ENCODE measurements at regions not wholly inside any gene's neighbourhood (a gene's known extent, or its start where the extent isn't known, plus 50 kb on each side); places are given as distances from the start of the nearest gene placed in this dataset.

DNA sequence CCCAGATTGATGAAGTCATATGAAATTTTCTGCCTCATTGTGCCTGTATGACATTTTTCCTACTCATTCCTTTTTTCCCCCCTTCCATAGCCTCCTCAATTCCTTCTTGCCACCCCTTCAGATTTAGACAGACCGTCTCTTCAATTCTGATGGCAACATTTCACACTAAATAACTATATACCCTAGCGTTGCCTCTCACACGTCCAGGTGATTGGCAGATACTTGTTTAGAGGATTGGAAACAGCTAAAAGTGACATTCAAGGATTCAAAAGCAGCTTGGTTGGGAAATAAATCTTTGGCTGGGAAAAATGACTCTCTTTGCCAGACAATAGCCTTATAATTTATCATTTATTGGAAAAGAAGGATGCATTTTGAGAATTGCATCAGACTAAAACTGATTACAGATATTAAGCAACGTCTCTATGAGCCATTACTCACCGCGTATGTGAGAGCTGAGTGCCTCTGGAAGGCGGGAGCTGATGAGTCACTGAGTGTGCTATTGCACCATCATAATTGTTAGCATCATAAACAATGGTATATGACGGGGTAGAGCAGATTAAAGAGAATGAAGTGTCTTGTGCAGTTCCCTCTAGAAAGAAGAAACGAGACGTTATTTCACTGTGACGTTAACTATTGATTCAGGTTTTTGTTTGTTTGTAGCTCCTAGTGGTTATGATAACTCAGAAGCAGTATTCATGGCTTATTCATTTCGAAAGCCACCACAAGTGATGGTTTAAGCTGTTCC, 61.1 kb upstream of the FAM216B start:
- Histone ChIP-seq H4K20me1 (ENCODE audit: insufficient read depth, low read length) (no peaks in the 10 kb centered on the region), H3K9ac (ENCODE audit: low read depth, low read length) (no peak overlapping the region), H3K79me2 (ENCODE audit: insufficient read depth, low read length) (no peaks in the 10 kb centered on the region), H3K4me3 (ENCODE audit: low read depth in 1 of 2, low read length in 2 of 2) (no peak overlapping the region), H3K27ac (ENCODE audit: low read length) (no peak overlapping the region), H3K27me3 (ENCODE audit: insufficient read depth, low read length, poor library complexity) (peaks cover 2% of the 10 kb centered on the region), H3K4me1 (ENCODE audit: insufficient read depth, low read length) (no peaks in the 10 kb centered on the region), H3K36me3 (ENCODE audit: insufficient read depth, low read length) (no peaks in the 10 kb centered on the region), H3K9me3 (ENCODE audit: insufficient read depth, low read length, severe bottlenecking) (no peaks in the 10 kb centered on the region), H2AFZ (ENCODE audit: low read depth, low read length) (no peak overlapping the region), H3K4me2 (ENCODE audit: insufficient read depth, low read length) (no peak overlapping the region)
- TF ChIP-seq, protein P1, sequence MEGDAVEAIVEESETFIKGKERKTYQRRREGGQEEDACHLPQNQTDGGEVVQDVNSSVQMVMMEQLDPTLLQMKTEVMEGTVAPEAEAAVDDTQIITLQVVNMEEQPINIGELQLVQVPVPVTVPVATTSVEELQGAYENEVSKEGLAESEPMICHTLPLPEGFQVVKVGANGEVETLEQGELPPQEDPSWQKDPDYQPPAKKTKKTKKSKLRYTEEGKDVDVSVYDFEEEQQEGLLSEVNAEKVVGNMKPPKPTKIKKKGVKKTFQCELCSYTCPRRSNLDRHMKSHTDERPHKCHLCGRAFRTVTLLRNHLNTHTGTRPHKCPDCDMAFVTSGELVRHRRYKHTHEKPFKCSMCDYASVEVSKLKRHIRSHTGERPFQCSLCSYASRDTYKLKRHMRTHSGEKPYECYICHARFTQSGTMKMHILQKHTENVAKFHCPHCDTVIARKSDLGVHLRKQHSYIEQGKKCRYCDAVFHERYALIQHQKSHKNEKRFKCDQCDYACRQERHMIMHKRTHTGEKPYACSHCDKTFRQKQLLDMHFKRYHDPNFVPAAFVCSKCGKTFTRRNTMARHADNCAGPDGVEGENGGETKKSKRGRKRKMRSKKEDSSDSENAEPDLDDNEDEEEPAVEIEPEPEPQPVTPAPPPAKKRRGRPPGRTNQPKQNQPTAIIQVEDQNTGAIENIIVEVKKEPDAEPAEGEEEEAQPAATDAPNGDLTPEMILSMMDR (IDR thresholded peaks at IDR 0.05; ENCODE audit: borderline replicate concordance, extremely low read depth, low read length, poor library complexity, severe bottlenecking), result no peak
- TF ChIP-seq EZH2 (IDR thresholded peaks at IDR 0.05; ENCODE audit: borderline replicate concordance, low read depth, low read length, severe bottlenecking), result no peak
- DNase-seq (no peak), ATAC-seq (ENCODE audit: insufficient read depth, low read depth) (no peak)

DNA sequence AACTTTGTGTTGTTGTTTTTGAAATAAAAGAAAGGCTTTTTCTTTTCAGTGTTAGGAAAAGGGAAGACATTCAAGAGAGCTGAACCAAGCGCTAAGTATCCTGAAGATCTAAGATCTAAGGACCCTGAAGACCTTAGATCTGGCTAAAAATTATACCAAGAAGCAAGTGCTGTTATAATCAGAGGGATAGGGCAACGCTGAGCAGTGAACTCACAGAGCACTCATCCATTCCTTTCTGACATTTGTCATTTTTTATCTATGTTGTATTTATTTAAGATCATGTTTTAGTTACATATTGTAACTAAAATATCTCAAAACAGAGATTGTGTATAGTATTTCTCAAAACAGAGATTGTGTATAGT, 60.5 kb upstream of the FAM216B start:
- no peaks in the 10 kb centered on the region for H3K4me1 ChIP-seq (ENCODE audit: insufficient read depth, low read length)
- no peak overlapping the region for H3K27ac ChIP-seq (ENCODE audit: low read length)
- H3K36me3 ChIP-seq (ENCODE audit: insufficient read depth, low read length), result no peaks in the 10 kb centered on the region
- H3K9me3 ChIP-seq (ENCODE audit: insufficient read depth, low read length, severe bottlenecking), result no peaks in the 10 kb centered on the region
- TF ChIP-seq, protein P1 (IDR thresholded peaks at IDR 0.05; ENCODE audit: borderline replicate concordance, extremely low read depth, low read length, poor library complexity, severe bottlenecking), result no peak
- TF ChIP-seq EZH2 (IDR thresholded peaks at IDR 0.05; ENCODE audit: borderline replicate concordance, low read depth, low read length, severe bottlenecking), result no peak
- no peak overlapping the region for H3K9ac ChIP-seq (ENCODE audit: low read depth, low read length)
- H3K4me2 ChIP-seq (ENCODE audit: insufficient read depth, low read length), result no peak overlapping the region
- H2AFZ ChIP-seq (ENCODE audit: low read depth, low read length), result no peak overlapping the region
- DNase-seq (no peak), ATAC-seq (ENCODE audit: insufficient read depth, low read depth) (no peak)
- H3K4me3 ChIP-seq (ENCODE audit: low read depth in 1 of 2, low read length in 2 of 2), result no peak overlapping the region
- H4K20me1 ChIP-seq (ENCODE audit: insufficient read depth, low read length), result no peaks in the 10 kb centered on the region
- H3K27me3 ChIP-seq (ENCODE audit: insufficient read depth, low read length, poor library complexity), result peaks cover 2% of the 10 kb centered on the region
- no peaks in the 10 kb centered on the region for H3K79me2 ChIP-seq (ENCODE audit: insufficient read depth, low read length)

DNA sequence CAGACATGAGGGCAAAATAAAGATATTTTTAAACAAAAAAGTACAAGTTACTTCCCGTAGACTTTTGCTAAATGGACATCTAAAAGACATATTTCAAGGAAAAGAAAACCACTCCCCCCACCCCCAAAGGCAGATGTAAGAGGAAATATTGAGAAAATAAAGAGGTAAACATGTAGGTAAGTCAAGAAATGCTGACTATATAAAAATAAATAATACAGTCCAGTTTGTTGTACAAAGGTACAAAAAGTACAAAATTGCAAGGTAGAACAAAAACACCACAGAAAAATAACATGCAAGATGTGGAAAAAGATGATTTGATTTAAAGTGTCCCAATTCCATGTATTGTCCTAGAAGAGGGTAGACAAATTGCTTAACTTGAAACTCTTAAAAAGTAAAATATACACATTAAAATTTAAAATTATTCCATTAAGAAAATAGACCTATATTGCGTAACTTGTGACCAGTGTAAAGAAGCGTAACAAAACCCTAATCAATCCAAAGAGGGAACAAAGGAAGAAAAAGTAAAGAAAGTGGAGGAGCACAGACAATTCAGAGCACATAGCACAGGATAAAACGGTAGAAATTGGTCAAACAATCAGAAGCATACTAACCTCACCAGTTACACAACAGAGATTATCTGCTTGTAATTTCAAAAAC, 58.4 kb upstream of the FAM216B start:
- DNase-seq, result no peak
- Histone ChIP-seq H3K79me2 (ENCODE audit: insufficient read depth, low read length) (no peaks in the 10 kb centered on the region), H2AFZ (ENCODE audit: low read depth, low read length) (no peak overlapping the region), H3K9me3 (ENCODE audit: insufficient read depth, low read length, severe bottlenecking) (peaks cover 5% of the 10 kb centered on the region), H3K27me3 (ENCODE audit: insufficient read depth, low read length, poor library complexity) (peaks cover 2% of the 10 kb centered on the region), H3K9ac (ENCODE audit: low read depth, low read length) (no peak overlapping the region), H3K27ac (ENCODE audit: low read length) (no peak overlapping the region), H3K4me1 (ENCODE audit: insufficient read depth, low read length) (no peaks in the 10 kb centered on the region), H3K36me3 (ENCODE audit: insufficient read depth, low read length) (no peaks in the 10 kb centered on the region), H3K4me3 (ENCODE audit: low read depth in 1 of 2, low read length in 2 of 2) (no peak overlapping the region), H3K4me2 (ENCODE audit: insufficient read depth, low read length) (no peak overlapping the region), H4K20me1 (ENCODE audit: insufficient read depth, low read length) (no peaks in the 10 kb centered on the region)
- TF ChIP-seq, protein P1 (IDR thresholded peaks at IDR 0.05; ENCODE audit: borderline replicate concordance, extremely low read depth, low read length, poor library complexity, severe bottlenecking), result no peak
- no peak for TF ChIP-seq EZH2 (IDR thresholded peaks at IDR 0.05; ENCODE audit: borderline replicate concordance, low read depth, low read length, severe bottlenecking)
- ATAC-seq (ENCODE audit: insufficient read depth, low read depth), result no peak
